AG09319 (cell line): ENCODE measurements at regions not wholly inside any gene's neighbourhood (a gene's known extent, or its start where the extent isn't known, plus 50 kb on each side); places are given as distances from the start of the nearest gene placed in this dataset.

Source experiments
- DNase-seq: peaks from one replicate; pipeline ENCODE4 v3.0.0-alpha.2; 2010; ENCODE audit warnings: low read depth; ENCODE audit errors: extremely low read depth
- CTCF ChIP-seq: IDR thresholded peaks from 2 replicates; pipeline ENCODE4 v1.5.1; 2011; ENCODE audit warnings: low read depth, mild to moderate bottlenecking, inconsistent platforms, low read length, moderate library complexity

DNA sequence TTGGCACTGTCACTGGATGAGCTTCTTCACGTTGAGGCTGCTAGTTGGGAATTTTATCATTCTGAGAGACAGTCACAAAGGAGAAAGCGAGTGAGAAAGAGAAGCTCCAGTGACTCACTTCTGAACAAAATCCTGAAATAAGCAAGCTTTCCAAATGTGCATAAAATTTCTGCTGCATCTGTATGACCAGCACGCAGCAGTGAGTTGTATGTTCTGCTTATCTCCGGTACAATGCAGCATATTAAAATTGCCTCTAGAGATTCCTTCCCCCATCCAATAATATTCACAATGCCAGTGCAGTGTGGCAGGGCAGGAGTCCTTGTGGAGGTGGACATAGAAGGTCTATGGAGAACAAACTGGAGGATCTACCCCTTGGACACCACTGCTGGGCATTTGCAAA is 290.5 kb downstream of the ADGB start:
- no peak for TF ChIP-seq CTCF
- no peak for DNase-seq

- TF ChIP-seq CTCF: no peak
- no peak for DNase-seq
Observed at GRCh38 chr6:146890172-146890571, 291.4 kb downstream of the ADGB start.

DNA sequence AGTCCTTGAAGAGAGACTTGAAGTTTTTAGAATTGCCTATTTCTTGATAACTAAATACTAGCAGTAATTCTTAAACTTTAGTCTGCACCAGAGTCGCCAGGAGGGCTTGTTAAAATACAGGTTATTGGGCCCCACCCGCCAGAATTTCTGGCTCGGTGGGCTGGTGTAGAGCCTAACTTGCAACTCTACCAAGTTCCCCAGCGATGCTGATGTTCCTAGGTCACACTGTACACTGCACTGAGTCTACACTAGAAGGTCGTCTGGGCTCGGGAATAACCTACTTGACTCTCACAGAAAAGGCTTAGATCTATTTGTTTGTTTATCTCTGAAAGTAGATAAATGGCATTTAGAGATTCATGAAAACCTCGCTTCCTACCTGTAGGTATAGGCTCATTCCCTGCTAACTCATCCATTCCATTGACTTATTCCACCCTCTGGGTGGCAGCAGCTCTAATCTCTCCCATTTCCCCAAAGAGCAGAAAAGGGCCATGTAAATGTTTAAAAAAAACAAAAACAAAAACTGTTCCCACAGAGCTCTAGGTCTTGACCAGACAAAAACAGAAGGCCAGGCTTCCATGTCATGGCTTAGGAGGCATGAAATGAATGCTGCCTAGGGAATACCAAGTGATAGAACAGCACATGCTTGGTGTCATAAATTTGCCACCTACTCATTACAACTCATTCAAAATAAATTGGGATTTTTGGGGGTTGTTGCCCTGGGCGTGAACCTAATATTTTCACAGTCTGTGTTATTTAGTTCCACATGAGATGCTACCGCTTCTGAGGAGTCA is 292.1 kb downstream of the ADGB start:
- DNase-seq: no peak
- TF ChIP-seq CTCF: peak; percentile 8

DNA sequence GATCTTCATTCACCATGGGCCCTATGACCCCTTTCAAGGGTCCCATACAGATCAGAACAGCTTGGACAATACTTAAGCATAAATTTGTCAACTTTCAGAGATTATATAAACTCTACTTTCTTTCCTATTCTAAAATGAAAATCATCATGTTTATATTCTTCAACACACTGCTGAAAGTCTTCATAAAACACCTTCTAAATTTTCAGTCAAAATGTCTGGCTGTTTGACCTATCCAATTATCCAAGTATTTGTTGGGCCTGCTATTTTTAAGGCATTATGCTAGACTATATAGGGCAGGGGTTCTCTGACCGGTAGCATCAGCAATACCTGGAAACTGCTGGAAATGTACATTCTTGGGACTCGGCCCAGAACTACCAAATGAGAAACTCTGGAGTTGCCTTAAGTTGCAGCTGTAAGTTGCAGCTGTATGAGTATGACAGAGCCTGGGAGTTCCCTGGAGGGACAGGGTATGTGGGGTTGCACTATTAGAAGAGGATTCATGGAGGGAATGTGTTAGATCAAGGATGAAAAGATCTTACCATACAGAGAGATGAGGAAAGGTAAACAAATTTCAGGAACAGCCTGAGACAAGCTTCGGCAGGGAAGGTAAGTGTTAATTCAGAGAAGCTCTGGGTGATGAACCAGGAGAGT is 293.0 kb downstream of the ADGB start:
- no peak for DNase-seq
- no peak for TF ChIP-seq CTCF

GRCh38 chr6:146892283-146892612 is 293.5 kb downstream of the ADGB start:
- TF ChIP-seq CTCF: no peak
- no peak for DNase-seq

DNA sequence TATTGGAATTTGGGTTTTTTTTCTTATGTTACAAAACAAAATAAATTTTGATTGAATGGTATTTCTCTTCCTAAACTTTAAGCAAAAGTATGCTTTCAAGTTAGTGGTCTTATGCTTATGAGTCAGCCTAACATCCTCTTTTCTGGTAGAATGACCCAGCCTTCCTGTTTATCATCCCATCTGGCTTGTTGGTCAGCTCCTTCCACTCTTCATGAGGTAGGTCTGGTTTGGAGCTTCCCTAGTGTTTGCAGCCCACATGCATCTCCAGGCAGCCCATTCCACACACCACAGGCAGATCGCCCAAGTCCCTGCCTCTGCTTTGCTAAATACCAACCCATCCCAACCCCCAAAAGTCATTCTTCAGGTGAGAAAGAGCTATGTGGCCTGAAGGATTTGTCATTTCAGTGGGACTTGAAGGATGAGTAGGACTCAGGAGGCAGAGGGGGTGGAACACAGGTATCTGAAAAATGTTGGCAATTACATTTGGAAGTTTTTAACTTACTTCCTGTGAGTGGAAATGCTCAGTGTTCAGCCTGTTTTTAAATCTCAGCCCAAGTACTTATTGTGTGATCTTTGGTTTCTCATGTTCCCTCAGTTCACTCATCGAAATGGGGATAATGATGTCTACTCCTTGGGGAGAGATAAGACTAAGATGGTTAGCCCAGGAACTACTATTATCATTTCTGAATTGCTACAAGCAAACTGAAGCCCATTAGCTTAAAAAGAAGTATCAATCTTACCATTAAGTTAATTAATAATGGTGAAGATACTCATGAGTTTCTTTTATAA is 294.0 kb downstream of the ADGB start:
- no peak for TF ChIP-seq CTCF
- peak; percentile 64 for DNase-seq

DNA sequence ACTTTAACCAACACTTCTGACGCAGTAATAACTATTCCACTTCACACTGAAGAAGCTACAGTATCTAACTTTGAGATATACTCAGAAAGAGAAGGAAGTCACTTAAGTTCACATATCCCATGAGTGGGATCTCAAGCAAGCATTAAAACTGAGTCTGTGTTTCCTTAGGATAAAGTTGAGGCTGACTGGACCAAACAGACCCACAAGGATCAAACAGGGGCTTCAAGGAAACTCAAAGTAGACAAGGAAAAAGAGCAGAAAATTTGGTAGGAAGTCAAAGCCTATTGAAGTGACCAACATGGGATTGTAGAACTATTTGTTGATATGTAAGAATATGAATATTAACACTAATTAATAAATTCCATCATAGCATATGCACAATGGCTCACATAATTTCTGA is 294.9 kb downstream of the ADGB start:
- no peak for TF ChIP-seq CTCF
- no peak for DNase-seq
